GM10248 (cell line): ENCODE measurements at regions not wholly inside any gene's neighbourhood (a gene's known extent, or its start where the extent isn't known, plus 50 kb on each side); places are given as distances from the start of the nearest gene placed in this dataset.

Experiments
- CTCF ChIA-PET: fragments of 300-600 bp; sonication (Branson Sonifier 250); formaldehyde crosslinking; extraction: SDS; loops from one replicate; lab custom pipeline; 2021; ENCODE audit warnings: antibody characterized with exemption; lab: Yijun Ruan, JAX
- POLR2A ChIA-PET: fragments of 350-650 bp; sonication (Branson Sonifier 250); formaldehyde crosslinking; extraction: SDS; loops from one replicate; lab custom pipeline; 2020; ENCODE audit warnings: antibody characterized with exemption; lab: Yijun Ruan, JAX
- DNase-seq: peaks from one replicate; pipeline ENCODE4 v3.0.0; 2012; ENCODE audit errors: extremely low spot score
- CTCF ChIP-seq: IDR thresholded peaks from 2 replicates; pipeline ENCODE4 v1.5.1; 2012; ENCODE audit warnings: mild to moderate bottlenecking, low read depth; ENCODE audit errors: extremely low read depth, missing control alignments, control extremely low read depth

GRCh38 chr7:128161466-128162125 is 79.5 kb upstream of the LEP start:
- POLR2A ChIA-PET: no interaction called here
- no peak for DNase-seq
- TF ChIP-seq CTCF: no peak
- CTCF ChIA-PET: interaction anchor here (0.8 to 2.0 kb wide), 5 partner anchors 10 to 98 kb away, joined by 3 to 14 read pairs (median 4); no protein-coding TSS in a partner anchor

GRCh38 chr7:128162666-128163065 is 78.4 kb upstream of the LEP start:
- ChIA-PET CTCF (interaction anchor here (0.8 to 1.5 kb wide), 3 partner anchors 9 to 47 kb away, joined by 3 to 4 read pairs (median 3); no protein-coding TSS in a partner anchor), POLR2A (no interaction called here)
- TF ChIP-seq CTCF: no peak
- DNase-seq: no peak

- CTCF ChIA-PET: interaction anchor here (1.3 to 1.5 kb wide), 2 partner anchors 27 to 46 kb away, joined by 3 read pairs; no protein-coding TSS in a partner anchor
- no peak for DNase-seq
- POLR2A ChIA-PET: no interaction called here
- TF ChIP-seq CTCF: no peak
Measured at GRCh38 chr7:128163473-128163872, 77.6 kb upstream of the LEP start.

DNA sequence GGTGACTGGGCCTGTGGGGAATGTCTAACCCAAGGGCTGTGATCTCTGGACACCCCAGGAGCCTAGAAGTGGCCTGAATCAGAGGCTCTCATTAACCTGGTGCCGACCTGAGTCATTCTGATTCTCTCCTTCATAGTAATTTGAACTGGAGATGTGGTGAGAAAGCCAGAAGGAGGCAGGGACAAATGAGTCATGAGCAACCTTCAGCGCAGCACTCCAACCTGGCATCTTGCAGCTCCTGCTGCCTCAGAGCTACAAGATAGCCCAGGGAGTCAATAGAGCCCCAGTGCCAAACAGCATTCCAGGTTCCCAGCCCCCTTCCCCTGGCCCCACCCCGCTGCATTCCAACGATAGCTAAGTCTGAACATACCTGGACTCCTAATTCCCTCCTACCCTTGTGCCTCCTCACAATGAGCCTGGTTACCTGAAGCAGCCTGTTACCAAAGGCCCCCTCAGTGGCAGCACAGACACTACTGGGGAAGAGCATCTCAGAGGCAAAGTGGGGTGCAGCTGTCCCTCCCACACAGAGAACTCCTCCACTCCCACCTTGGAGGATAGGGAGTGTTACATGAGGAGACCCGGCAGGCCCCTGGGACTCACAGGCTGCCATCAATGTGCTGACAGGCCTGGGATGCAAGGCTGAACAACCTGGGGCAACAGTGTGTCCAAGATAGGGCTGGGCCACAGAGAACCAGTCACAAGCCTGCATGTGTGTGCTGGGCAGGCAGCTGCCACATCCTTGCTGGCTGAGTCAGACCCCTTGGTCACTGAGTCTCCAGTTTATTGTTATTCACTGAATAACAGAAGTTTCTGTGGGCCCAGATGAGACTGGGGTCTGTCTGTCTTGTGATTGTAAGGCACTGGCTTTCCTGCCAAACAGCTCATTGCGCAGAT is 76.8 kb upstream of the LEP start:
- DNase-seq: no peak
- ChIA-PET POLR2A (no interaction called here), CTCF (interaction anchor here (1.3 to 1.5 kb wide), 2 partner anchors 29 to 45 kb away, joined by 3 to 4 read pairs; no protein-coding TSS in a partner anchor)
- TF ChIP-seq CTCF: no peak

DNA sequence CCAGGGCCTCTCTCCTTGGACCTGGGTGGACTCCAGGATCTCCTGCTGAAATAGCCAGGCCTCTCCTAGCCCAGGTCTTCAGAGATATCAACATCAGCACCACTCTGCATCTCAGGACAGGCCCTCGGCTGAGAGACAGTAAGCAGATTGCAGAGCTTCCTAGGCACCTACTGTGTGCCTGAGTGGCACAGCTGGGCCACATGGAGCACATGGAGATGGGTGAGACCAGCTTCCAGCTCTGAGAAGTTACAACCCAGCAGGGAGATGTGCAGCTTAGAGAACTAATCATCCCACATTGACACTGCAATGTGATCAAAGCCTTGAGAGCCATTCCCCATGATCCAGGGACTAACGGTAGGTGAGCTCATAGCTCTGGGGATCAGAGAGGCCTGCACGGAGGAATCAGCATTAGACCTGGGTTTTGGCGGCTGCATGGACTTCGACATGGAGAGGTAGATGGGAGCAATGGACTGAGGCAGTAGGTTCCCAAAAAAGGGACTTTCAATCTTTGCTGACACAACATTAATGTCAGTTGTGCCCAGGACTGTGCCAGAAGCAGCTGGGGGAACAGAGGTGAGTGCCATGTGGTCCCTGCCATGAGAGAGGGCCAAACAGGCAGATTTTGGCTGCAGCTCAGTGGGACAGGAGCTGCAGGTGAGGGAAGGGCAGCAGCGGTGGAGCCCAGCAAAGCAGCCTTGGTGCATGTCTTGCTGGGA is 76.0 kb upstream of the LEP start:
- no peak for TF ChIP-seq CTCF
- ChIA-PET POLR2A (no interaction called here), CTCF (interaction anchor here (1.3 kb wide), 1 partner anchor 29 kb away, joined by 4 read pairs; no protein-coding TSS in a partner anchor)
- no peak for DNase-seq

GRCh38 chr7:128165927-128166420 is 75.1 kb upstream of the LEP start:
- no peak for DNase-seq
- ChIA-PET POLR2A (no interaction called here), CTCF (no interaction called here)
- TF ChIP-seq CTCF: no peak
